Kidney (tissue), 13 donors: ENCODE measurements at regions not wholly inside any gene's neighbourhood (a gene's known extent, or its start where the extent isn't known, plus 50 kb on each side); places are given as distances from the start of the nearest gene placed in this dataset.
"Not testable (repeated sequence)": the region's sequence is repeated elsewhere in the genome, so short reads cannot be mapped to it uniquely, and the experiment has no call there.

Experiments used
- DNase-seq, 5 donors: peaks; one replicate each; pipeline ENCODE4 v3.0.0-alpha.2; 2013 to 2020
- FAIRE-seq: peaks from 2 replicates; lab custom pipeline; 2012; peaks lifted over from hg19 to GRCh38; lab: Jason Lieb, UNC
- H3K27ac ChIP-seq, 2 donors: one replicate each; pipeline ENCODE4 v1.7.0; 2013; ENCODE audit warnings: low read depth in 2 of 2, low read length in 2 of 2, inconsistent platforms in 1 of 2
- H3K27me3 ChIP-seq: one replicate; pipeline ENCODE4 v1.7.1; 2013; ENCODE audit warnings: low read length, inconsistent platforms; ENCODE audit not compliant: control insufficient read depth, insufficient read depth
- H3K36me3 ChIP-seq, 3 donors: one replicate each; pipeline versions ENCODE4 v1.7.0 to v1.7.1; 2013; ENCODE audit warnings: low read length in 3 of 3, control low read depth in 1 of 3, inconsistent platforms in 1 of 3; ENCODE audit not compliant: insufficient read depth in 3 of 3, control insufficient read depth in 2 of 3
- H3K4me1 ChIP-seq, 3 donors: one replicate each; pipeline versions ENCODE4 v1.7.0 to v1.7.1; 2013; ENCODE audit warnings: low read length in 3 of 3, inconsistent platforms in 1 of 3, low read depth in 1 of 3; ENCODE audit not compliant: control insufficient read depth in 2 of 3, insufficient read depth in 2 of 3
- H3K4me3 ChIP-seq, 3 donors: one replicate each; pipeline versions ENCODE4 v1.7.0 to v1.8.1; 2013; ENCODE audit warnings: low read length in 3 of 3, control low read depth in 1 of 3, inconsistent platforms in 1 of 3
- H3K9ac ChIP-seq, 3 donors: one replicate each; pipeline versions ENCODE4 v1.7.0 to v1.7.1; 2013; ENCODE audit warnings: low read length in 3 of 3, control low read depth in 1 of 3, inconsistent platforms in 1 of 3
- H3K9me3 ChIP-seq, 3 donors: one replicate each; pipeline versions ENCODE4 v1.7.0 to v1.7.1; 2013; ENCODE audit warnings: low read length in 3 of 3, control low read depth in 1 of 3, inconsistent platforms in 1 of 3; ENCODE audit not compliant: control insufficient read depth in 2 of 3, insufficient read depth in 1 of 3
- intact Hi-C: fragments of 100-400 bp; cut with DNase I; formaldehyde crosslinking; loops from one replicate; pipeline ENCODE4 v1.11.1; 2022
- TF ChIP-seq, protein P1 (sequence below): IDR thresholded peaks from 3 replicates; pipeline ENCODE4 v1.5.1; 2012; ENCODE audit warnings: mild to moderate bottlenecking, moderate library complexity, borderline replicate concordance; ENCODE audit not compliant: insufficient read depth; ENCODE audit errors: extremely low read depth
- donor health status: control.
- donor health status: control.
- donor health status: control.
- donor health status: control.
- donor health status: control.
- donor health status: DM: yes; HTN: yes; CAD: no.
- donor health status: Normal renal cell carcinoma (clear cell type).

GRCh38 chr1:117740496-117740895 is 134.6 kb downstream of the TENT5C start:
- FAIRE-seq (no peak), DNase-seq (no peak)
- TF ChIP-seq, protein P1, sequence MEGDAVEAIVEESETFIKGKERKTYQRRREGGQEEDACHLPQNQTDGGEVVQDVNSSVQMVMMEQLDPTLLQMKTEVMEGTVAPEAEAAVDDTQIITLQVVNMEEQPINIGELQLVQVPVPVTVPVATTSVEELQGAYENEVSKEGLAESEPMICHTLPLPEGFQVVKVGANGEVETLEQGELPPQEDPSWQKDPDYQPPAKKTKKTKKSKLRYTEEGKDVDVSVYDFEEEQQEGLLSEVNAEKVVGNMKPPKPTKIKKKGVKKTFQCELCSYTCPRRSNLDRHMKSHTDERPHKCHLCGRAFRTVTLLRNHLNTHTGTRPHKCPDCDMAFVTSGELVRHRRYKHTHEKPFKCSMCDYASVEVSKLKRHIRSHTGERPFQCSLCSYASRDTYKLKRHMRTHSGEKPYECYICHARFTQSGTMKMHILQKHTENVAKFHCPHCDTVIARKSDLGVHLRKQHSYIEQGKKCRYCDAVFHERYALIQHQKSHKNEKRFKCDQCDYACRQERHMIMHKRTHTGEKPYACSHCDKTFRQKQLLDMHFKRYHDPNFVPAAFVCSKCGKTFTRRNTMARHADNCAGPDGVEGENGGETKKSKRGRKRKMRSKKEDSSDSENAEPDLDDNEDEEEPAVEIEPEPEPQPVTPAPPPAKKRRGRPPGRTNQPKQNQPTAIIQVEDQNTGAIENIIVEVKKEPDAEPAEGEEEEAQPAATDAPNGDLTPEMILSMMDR: no peak
- Histone ChIP-seq H3K9ac (no peak overlapping the region), H3K4me3 (no peak overlapping the region), H3K36me3 (no peaks in the 10 kb centered on the region), H3K9me3 (no peaks in the 10 kb centered on the region), H3K27ac (no peak overlapping the region), H3K4me1 (no peaks in the 10 kb centered on the region), H3K27me3 (no peaks in the 10 kb centered on the region)
- intact Hi-C loops: no loop called here

DNA sequence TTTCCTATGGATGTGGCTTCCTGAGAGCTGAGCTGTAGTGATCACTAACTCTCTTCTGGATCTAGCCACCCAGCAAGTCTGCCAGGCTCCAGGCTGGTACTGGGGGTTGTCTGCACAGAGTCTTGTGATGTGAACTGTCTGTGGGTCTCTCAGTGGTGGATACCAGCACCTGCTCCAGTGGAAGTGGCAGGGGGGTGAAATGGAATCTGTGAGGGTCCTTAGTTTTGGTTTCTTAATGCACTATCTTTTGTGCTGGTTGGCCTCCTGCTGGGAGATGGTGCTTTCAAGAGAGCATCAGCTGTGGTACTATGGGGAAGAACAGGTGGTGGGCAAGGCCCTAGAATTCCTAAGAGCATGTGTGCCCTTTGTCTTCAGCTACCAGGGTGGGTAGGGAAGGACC is 140.7 kb downstream of the TENT5C start:
- H3K4me3 ChIP-seq, H3K9me3 ChIP-seq, H3K4me1 ChIP-seq, DNase-seq, intact Hi-C loops, H3K27me3 ChIP-seq, FAIRE-seq, H3K27ac ChIP-seq, H3K9ac ChIP-seq, H3K36me3 ChIP-seq: not testable (repeated sequence)

GRCh38 chr1:117747605-117748004 is 141.8 kb downstream of the TENT5C start:
- intact Hi-C loops: no loop called here
- H3K27me3 ChIP-seq: no peaks in the 10 kb centered on the region
- H3K4me3 ChIP-seq: no peak overlapping the region
- FAIRE-seq (no peak), DNase-seq (no peak)
- no peaks in the 10 kb centered on the region for H3K9me3 ChIP-seq
- TF ChIP-seq, protein P1: no peak
- no peaks in the 10 kb centered on the region for H3K36me3 ChIP-seq
- H3K9ac ChIP-seq: no peak overlapping the region
- no peaks in the 10 kb centered on the region for H3K4me1 ChIP-seq
- no peak overlapping the region for H3K27ac ChIP-seq

GRCh38 chr1:117751321-117751720 is 145.5 kb downstream of the TENT5C start:
- DNase-seq (no peak), FAIRE-seq (no peak)
- Histone ChIP-seq H3K27me3 (no peaks in the 10 kb centered on the region), H3K9me3 (no peaks in the 10 kb centered on the region), H3K4me3 (no peak overlapping the region), H3K4me1 (peaks cover 0 to 2% (median 0%) of the 10 kb centered on the region in 3 donors), H3K27ac (no peak overlapping the region), H3K9ac (no peak overlapping the region), H3K36me3 (no peaks in the 10 kb centered on the region)
- intact Hi-C loops: loop anchor here (10.0 kb wide), 1 partner anchor 217 kb away; no protein-coding TSS in a partner anchor
- TF ChIP-seq, protein P1: no peak
